ENCODE measurements at regions not wholly inside any gene's neighbourhood (a gene's known extent, or its start where the extent isn't known, plus 50 kb on each side); places are given as distances from the start of the nearest gene placed in this dataset.
"Not testable (repeated sequence)": the region's sequence is repeated elsewhere in the genome, so short reads cannot be mapped to it uniquely, and the experiment has no call there.

GRCh38 chr20:25774711-25775110, 78.1 kb upstream of the ZNF337 start:
- not testable (repeated sequence) for H3K27ac ChIP-seq; H3K4me2 ChIP-seq; H3K4me1 ChIP-seq (ENCODE audit: low read depth, poor library complexity, severe bottlenecking)

GRCh38 chr20:25774203-25774602, 77.5 kb upstream of the ZNF337 start:
- not testable (repeated sequence) for H3K4me2 ChIP-seq; H3K79me2 ChIP-seq (ENCODE audit: insufficient read depth, low read depth); H3K4me1 ChIP-seq (ENCODE audit: low read depth, poor library complexity, severe bottlenecking); H3K27ac ChIP-seq; H3K9ac ChIP-seq; H3K4me3 ChIP-seq (IDR thresholded peaks at IDR 0.05; ENCODE audit: insufficient read depth, low read depth, low read length); H2AFZ ChIP-seq (ENCODE audit: low read depth); H3K27me3 ChIP-seq (ENCODE audit: insufficient read depth, low read depth); H3K36me3 ChIP-seq (ENCODE audit: insufficient read depth); H4K20me1 ChIP-seq (ENCODE audit: insufficient read depth)

More at GRCh38 chr20:25774711-25775110, 78.1 kb upstream of the ZNF337 start:
- H3K36me3 ChIP-seq (ENCODE audit: insufficient read depth); H3K79me2 ChIP-seq (ENCODE audit: insufficient read depth, low read depth); H3K9ac ChIP-seq; H2AFZ ChIP-seq (ENCODE audit: low read depth); H3K27me3 ChIP-seq (ENCODE audit: insufficient read depth, low read depth); H4K20me1 ChIP-seq (ENCODE audit: insufficient read depth); H3K4me3 ChIP-seq (IDR thresholded peaks at IDR 0.05; ENCODE audit: insufficient read depth, low read depth, low read length): not testable (repeated sequence)

GRCh38 chr20:25772437-25772836, 75.8 kb upstream of the ZNF337 start:
- not testable (repeated sequence) for H3K36me3 ChIP-seq (ENCODE audit: insufficient read depth); H3K4me2 ChIP-seq; H3K27me3 ChIP-seq (ENCODE audit: insufficient read depth, low read depth); H3K9ac ChIP-seq; H4K20me1 ChIP-seq (ENCODE audit: insufficient read depth); H3K79me2 ChIP-seq (ENCODE audit: insufficient read depth, low read depth); H3K27ac ChIP-seq; H3K4me1 ChIP-seq (ENCODE audit: low read depth, poor library complexity, severe bottlenecking); H3K4me3 ChIP-seq (IDR thresholded peaks at IDR 0.05; ENCODE audit: insufficient read depth, low read depth, low read length); H2AFZ ChIP-seq (ENCODE audit: low read depth)

- not testable (repeated sequence) for H3K4me2 ChIP-seq; H3K4me3 ChIP-seq (IDR thresholded peaks at IDR 0.05; ENCODE audit: insufficient read depth, low read depth, low read length); H3K27ac ChIP-seq; H3K9ac ChIP-seq; H3K4me1 ChIP-seq (ENCODE audit: low read depth, poor library complexity, severe bottlenecking); H3K36me3 ChIP-seq (ENCODE audit: insufficient read depth); H2AFZ ChIP-seq (ENCODE audit: low read depth); H4K20me1 ChIP-seq (ENCODE audit: insufficient read depth); H3K79me2 ChIP-seq (ENCODE audit: insufficient read depth, low read depth); H3K27me3 ChIP-seq (ENCODE audit: insufficient read depth, low read depth)
Measured at GRCh38 chr20:25771818-25772217, 75.2 kb upstream of the ZNF337 start.

- Histone ChIP-seq H3K4me1 (ENCODE audit: low read depth, poor library complexity, severe bottlenecking) (no peaks in the 10 kb centered on the region), H4K20me1 (ENCODE audit: insufficient read depth) (no peaks in the 10 kb centered on the region), H3K4me2 (no peak overlapping the region), H3K27me3 (ENCODE audit: insufficient read depth, low read depth) (no peaks in the 10 kb centered on the region), H3K36me3 (ENCODE audit: insufficient read depth) (no peaks in the 10 kb centered on the region), H3K9ac (no peak overlapping the region), H3K4me3 (IDR thresholded peaks at IDR 0.05; ENCODE audit: insufficient read depth, low read depth, low read length) (no peak overlapping the region), H3K79me2 (ENCODE audit: insufficient read depth, low read depth) (no peaks in the 10 kb centered on the region), H3K27ac (no peak overlapping the region), H2AFZ (ENCODE audit: low read depth) (no peak overlapping the region)
- TF ChIP-seq CTCF (conservative IDR thresholded peaks at IDR 0.05; ENCODE audit: low read depth, low read length), result no peak
Measured at GRCh38 chr20:25761596-25761995, 64.9 kb upstream of the ZNF337 start.

GRCh38 chr20:25761046-25761445, 64.4 kb upstream of the ZNF337 start:
- H3K27ac ChIP-seq; H3K4me2 ChIP-seq; H4K20me1 ChIP-seq (ENCODE audit: insufficient read depth); H3K36me3 ChIP-seq (ENCODE audit: insufficient read depth); H3K9ac ChIP-seq; H2AFZ ChIP-seq (ENCODE audit: low read depth); H3K79me2 ChIP-seq (ENCODE audit: insufficient read depth, low read depth); H3K27me3 ChIP-seq (ENCODE audit: insufficient read depth, low read depth); H3K4me3 ChIP-seq (IDR thresholded peaks at IDR 0.05; ENCODE audit: insufficient read depth, low read depth, low read length); H3K4me1 ChIP-seq (ENCODE audit: low read depth, poor library complexity, severe bottlenecking): not testable (repeated sequence)

All from KMS-11 (cell line).